ENCODE measurements at regions not wholly inside any gene's neighbourhood (a gene's known extent, or its start where the extent isn't known, plus 50 kb on each side); places are given as distances from the start of the nearest gene placed in this dataset.

GRCh38 chr3:21020043-21020442 is 731.0 kb downstream of the ZNF385D start (continued):
- TF ChIP-seq, protein P1, sequence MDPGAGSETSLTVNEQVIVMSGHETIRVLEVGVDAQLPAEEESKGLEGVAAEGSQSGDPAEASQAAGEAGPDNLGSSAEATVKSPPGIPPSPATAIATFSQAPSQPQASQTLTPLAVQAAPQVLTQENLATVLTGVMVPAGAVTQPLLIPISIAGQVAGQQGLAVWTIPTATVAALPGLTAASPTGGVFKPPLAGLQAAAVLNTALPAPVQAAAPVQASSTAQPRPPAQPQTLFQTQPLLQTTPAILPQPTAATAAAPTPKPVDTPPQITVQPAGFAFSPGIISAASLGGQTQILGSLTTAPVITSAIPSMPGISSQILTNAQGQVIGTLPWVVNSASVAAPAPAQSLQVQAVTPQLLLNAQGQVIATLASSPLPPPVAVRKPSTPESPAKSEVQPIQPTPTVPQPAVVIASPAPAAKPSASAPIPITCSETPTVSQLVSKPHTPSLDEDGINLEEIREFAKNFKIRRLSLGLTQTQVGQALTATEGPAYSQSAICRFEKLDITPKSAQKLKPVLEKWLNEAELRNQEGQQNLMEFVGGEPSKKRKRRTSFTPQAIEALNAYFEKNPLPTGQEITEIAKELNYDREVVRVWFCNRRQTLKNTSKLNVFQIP (CRISPR knock-in tag; IDR thresholded peaks at IDR 0.05; ENCODE audit: borderline replicate concordance, low read depth) = no peak

- no peak for ATAC-seq
- TF ChIP-seq ZNF70 (CRISPR knock-in tag; IDR thresholded peaks at IDR 0.05) (no peak), ISL1 (CRISPR knock-in tag; IDR thresholded peaks at IDR 0.05) (no peak), PPARA (CRISPR knock-in tag; IDR thresholded peaks at IDR 0.05; ENCODE audit: borderline replicate concordance) (no peak), OSR1 (CRISPR knock-in tag; IDR thresholded peaks at IDR 0.05) (no peak), RARB (CRISPR knock-in tag; IDR thresholded peaks at IDR 0.05) (no peak), ESRRG (CRISPR knock-in tag; IDR thresholded peaks at IDR 0.05) (no peak), CSDC2 (CRISPR knock-in tag; IDR thresholded peaks at IDR 0.05) (no peak), ZC3H10 (CRISPR knock-in tag; IDR thresholded peaks at IDR 0.05) (no peak), BACH2 (CRISPR knock-in tag; IDR thresholded peaks at IDR 0.05; ENCODE audit: borderline replicate concordance) (no peak), TOX (CRISPR knock-in tag; IDR thresholded peaks at IDR 0.05; ENCODE audit: borderline replicate concordance) (no peak), ARNTL (CRISPR knock-in tag; IDR thresholded peaks at IDR 0.05; ENCODE audit: borderline replicate concordance, low read depth) (no peak), ZNF8 (CRISPR knock-in tag; IDR thresholded peaks at IDR 0.05) (no peak), ZFP3 (CRISPR knock-in tag; IDR thresholded peaks at IDR 0.05) (no peak), GLIS3 (CRISPR knock-in tag; IDR thresholded peaks at IDR 0.05) (no peak), TSHZ2 (CRISPR knock-in tag; IDR thresholded peaks at IDR 0.05) (no peak), ZFP30 (CRISPR knock-in tag; IDR thresholded peaks at IDR 0.05) (no peak), TCF4 (CRISPR knock-in tag; IDR thresholded peaks at IDR 0.05; ENCODE audit: borderline replicate concordance) (no peak)
- TF ChIP-seq, protein P1 (CRISPR knock-in tag; IDR thresholded peaks at IDR 0.05; ENCODE audit: borderline replicate concordance, low read depth) = no peak
- TF ChIP-seq, protein P2, sequence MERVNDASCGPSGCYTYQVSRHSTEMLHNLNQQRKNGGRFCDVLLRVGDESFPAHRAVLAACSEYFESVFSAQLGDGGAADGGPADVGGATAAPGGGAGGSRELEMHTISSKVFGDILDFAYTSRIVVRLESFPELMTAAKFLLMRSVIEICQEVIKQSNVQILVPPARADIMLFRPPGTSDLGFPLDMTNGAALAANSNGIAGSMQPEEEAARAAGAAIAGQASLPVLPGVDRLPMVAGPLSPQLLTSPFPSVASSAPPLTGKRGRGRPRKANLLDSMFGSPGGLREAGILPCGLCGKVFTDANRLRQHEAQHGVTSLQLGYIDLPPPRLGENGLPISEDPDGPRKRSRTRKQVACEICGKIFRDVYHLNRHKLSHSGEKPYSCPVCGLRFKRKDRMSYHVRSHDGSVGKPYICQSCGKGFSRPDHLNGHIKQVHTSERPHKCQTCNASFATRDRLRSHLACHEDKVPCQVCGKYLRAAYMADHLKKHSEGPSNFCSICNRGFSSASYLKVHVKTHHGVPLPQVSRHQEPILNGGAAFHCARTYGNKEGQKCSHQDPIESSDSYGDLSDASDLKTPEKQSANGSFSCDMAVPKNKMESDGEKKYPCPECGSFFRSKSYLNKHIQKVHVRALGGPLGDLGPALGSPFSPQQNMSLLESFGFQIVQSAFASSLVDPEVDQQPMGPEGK (CRISPR knock-in tag; IDR thresholded peaks at IDR 0.05; ENCODE audit: borderline replicate concordance) = no peak
- TF ChIP-seq, protein P3, sequence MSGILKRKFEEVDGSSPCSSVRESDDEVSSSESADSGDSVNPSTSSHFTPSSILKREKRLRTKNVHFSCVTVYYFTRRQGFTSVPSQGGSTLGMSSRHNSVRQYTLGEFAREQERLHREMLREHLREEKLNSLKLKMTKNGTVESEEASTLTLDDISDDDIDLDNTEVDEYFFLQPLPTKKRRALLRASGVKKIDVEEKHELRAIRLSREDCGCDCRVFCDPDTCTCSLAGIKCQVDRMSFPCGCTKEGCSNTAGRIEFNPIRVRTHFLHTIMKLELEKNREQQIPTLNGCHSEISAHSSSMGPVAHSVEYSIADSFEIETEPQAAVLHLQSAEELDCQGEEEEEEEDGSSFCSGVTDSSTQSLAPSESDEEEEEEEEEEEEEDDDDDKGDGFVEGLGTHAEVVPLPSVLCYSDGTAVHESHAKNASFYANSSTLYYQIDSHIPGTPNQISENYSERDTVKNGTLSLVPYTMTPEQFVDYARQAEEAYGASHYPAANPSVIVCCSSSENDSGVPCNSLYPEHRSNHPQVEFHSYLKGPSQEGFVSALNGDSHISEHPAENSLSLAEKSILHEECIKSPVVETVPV (CRISPR knock-in tag; IDR thresholded peaks at IDR 0.05) = no peak
Measured at GRCh38 chr3:21017115-21017852, 733.7 kb downstream of the ZNF385D start.

DNA sequence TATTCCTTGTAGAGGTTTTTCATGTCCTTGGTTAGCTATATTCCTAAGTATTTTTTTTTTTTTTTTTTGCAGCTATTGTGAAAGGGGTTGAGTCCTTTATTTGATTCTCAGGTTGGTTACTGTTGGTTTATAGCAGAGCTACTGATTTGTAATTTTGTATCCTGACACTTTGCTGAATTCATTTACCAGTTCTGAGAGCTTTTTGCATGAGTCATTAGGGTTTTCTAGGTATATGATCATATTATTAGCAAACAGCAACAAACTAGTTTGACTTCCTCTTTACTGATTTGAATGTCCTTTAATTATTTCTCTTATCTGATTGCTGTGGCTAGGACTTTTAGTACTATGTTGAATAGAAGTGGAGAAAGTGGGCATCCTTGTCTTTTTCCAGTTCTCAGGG is 737.4 kb downstream of the ZNF385D start:
- no peak for ATAC-seq

More for the DNA sequence above, 737.4 kb downstream of the ZNF385D start:
- no peak for TF ChIP-seq TOX (CRISPR knock-in tag; IDR thresholded peaks at IDR 0.05; ENCODE audit: borderline replicate concordance)
- TF ChIP-seq ZFP3 (CRISPR knock-in tag; IDR thresholded peaks at IDR 0.05) = no peak
- TF ChIP-seq ZNF8 (CRISPR knock-in tag; IDR thresholded peaks at IDR 0.05) = no peak
- TF ChIP-seq, protein P1 (CRISPR knock-in tag; IDR thresholded peaks at IDR 0.05; ENCODE audit: borderline replicate concordance, low read depth) = no peak
- TF ChIP-seq CSDC2 (CRISPR knock-in tag; IDR thresholded peaks at IDR 0.05) = no peak
- no peak for TF ChIP-seq TCF4 (CRISPR knock-in tag; IDR thresholded peaks at IDR 0.05; ENCODE audit: borderline replicate concordance)
- no peak for TF ChIP-seq ZFP30 (CRISPR knock-in tag; IDR thresholded peaks at IDR 0.05)
- no peak for TF ChIP-seq CREB5 (CRISPR knock-in tag; IDR thresholded peaks at IDR 0.05; ENCODE audit: low read depth)
- TF ChIP-seq, protein P3 (CRISPR knock-in tag; IDR thresholded peaks at IDR 0.05) = no peak
- TF ChIP-seq OSR1 (CRISPR knock-in tag; IDR thresholded peaks at IDR 0.05) = no peak

Measured in SK-N-SH treated with all-trans-retinoic acid at 6 μM for 48 hours (cell line).